ENCODE measurements at regions not wholly inside any gene's neighbourhood (a gene's known extent, or its start where the extent isn't known, plus 50 kb on each side); places are given as distances from the start of the nearest gene placed in this dataset.
A peak's percentile ranks its signal among the peaks of the same experiment; 100 is the strongest.
"Not testable (repeated sequence)": the region's sequence is repeated elsewhere in the genome, so short reads cannot be mapped to it uniquely, and the experiment has no call there.

DNA sequence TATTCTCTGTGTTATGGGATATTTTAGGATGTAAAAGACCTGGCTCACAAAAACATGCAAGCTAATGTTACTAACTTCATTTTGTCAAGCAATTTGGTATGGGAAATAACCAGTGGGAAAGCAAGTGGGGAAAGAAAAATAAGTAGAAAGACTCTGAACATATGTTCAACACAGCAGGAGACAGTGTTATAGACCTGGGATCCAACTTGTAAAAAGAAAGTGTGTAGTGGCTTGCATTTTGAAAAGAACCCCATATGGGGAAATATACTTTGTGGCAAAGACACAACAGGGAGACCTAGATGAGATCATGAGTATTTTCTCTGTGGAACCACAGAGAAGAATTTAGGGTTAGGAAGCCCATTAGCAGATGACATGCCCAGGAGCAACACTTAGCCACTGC lies 212.7 kb upstream of the NRIP1 start:
- DNase-seq (ENCODE audit: low read depth in 2 of 2): no peak

DNA sequence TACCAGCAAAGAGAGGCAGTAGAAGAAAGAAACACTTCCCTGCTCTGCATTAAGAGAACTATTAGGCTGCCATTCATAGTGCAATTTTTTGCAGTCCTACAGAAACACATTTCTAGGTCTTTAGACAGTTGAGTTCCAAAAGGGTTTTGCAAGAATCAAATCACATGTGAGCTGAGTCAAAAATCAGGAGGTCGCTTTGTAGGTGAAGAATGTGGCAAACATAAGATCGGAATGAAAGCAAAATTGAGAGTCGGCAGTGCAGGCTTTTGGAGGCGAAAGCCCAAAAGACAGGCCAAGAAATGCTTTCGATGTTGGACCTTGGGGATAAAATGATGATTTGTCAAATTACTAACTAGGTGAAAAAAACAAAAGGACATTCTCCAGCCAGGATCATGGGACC lies 213.5 kb upstream of the NRIP1 start:
- no peak for DNase-seq (ENCODE audit: low read depth in 2 of 2)

DNA sequence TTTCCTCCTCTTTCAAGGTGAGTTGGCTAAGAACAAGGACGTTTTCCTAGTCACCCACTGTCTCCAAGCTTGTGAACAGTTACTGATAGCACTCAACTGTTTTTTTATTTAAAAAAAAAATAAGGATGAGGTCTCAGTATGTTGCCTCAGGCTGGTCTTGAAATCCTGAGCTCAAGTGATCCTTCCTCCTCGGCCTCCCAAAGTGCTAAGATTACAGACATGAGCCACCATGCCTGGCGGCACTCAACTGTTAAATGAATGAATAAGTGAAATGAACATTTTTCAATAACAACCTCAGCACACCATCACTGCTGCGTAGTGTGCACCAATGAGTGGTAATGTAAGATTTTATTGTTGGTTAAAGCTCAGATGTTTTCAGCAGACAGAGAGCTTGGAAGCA lies 214.1 kb upstream of the NRIP1 start:
- DNase-seq (ENCODE audit: low read depth in 2 of 2): no peak

DNA sequence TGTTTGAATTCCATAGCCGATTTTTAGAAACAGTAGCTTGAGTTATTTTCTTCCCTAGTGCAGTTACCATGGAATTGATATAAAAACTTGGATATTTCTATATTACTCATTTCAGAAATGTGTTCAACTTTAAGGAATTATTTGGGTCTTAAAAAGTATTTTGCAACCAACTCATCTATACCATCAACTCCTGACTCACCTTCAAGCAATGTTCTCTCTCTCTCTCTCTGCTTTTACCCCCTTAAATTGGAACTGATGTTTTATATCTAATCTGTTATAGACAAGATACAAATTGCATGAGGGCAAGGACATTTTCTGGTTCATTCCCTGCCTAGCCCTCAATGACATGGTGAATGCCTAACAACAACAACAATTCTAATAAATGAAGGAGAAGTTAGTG lies 214.7 kb upstream of the NRIP1 start:
- DNase-seq (ENCODE audit: low read depth in 2 of 2): no peak

DNA sequence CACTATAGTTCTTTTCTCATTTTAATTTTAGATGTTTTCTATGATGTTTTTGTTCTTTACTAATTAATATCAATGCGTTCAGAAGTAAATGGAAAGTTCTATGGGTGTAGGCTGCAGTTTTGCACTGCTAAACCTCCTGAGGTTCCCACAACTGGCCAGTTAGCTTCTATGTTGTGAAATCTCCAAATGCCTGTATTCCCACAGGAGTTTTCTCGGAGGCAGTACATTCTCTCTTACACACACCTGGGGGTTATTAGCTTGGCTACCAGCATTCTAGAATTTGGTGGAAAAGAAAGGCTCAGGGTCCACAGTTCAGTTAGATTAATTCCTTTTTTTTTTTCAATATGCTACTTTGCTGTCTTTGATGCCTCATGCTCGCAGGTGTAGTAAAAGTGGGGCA lies 216.9 kb upstream of the NRIP1 start:
- DNase-seq (ENCODE audit: low read depth in 2 of 2): no peak

DNA sequence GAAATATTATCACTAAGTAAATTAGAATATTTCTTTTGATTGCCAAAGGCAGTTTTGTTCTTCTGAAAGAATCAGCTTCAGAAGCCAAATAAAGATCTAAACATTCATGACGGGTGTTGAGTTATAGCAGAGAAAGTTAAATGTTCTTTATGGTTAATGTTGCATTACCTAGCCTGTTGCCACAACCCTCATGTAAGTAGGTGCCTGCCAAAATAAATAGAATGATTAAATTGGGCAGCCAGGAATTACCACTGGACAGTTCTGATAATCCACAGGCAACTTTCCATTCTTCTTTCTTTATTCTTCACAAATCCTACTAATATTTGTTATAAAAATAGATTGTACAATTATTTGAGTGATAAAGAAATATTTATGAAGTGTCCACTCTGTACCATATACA lies 217.9 kb upstream of the NRIP1 start:
- no peak for DNase-seq (ENCODE audit: low read depth in 2 of 2)

DNA sequence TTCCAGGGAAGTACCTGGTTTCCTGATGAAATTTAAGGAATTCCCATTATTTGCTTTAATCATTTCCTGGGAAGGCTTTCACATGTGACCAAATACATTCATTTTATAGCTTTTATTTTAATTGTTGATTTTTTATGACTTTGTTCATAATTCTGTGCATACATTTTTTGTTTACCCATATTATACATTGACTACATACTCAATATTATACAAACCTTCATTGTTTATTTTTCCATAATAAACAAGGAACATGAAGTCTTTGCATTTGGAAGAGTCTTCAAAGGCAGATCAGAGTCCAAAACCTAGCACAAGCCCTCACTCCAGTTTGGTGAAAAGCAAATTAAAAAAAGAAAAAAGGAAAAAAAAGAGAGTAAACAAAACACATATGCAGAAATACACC lies 218.3 kb upstream of the NRIP1 start:
- no peak for DNase-seq (ENCODE audit: low read depth in 2 of 2)

DNA sequence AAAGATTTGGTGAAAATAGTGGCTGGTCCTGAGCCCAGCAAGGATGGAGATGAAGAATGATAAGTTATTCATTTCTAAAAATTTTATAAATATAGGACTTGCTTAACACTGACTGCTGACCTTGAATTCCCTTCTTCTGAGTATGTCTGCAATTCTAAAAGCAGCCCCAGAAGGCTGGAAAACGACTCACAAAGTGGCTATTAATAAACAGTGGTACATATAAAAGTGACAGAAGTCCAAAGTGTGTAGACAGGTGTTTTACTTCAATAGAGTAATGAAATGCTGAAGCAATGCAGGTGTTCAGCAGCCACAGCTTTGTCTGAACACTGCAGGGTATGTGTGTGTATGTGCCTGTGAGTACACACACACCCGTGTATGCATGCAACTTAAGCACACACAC lies 219.0 kb upstream of the NRIP1 start:
- no peak for DNase-seq (ENCODE audit: low read depth in 2 of 2)

DNA sequence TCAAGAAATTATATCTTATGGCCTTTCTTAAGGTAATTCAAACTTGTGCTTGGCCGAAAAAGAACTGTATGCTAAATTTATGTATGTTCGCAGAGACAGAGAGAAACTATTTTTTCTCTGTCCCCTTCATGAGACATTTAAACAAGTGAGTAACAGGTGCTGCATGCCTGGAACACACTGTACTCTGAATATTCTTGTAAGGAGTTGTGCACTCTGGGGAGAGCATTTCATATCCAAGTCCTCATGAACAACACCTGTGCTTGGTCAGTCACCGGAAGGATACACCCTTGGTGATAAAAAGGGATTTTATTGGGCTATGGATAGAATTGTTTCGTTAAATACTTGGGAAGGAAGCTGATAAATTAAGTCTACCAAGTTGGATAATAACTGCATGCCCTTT lies 220.8 kb upstream of the NRIP1 start:
- no peak for DNase-seq (ENCODE audit: low read depth in 2 of 2)

DNA sequence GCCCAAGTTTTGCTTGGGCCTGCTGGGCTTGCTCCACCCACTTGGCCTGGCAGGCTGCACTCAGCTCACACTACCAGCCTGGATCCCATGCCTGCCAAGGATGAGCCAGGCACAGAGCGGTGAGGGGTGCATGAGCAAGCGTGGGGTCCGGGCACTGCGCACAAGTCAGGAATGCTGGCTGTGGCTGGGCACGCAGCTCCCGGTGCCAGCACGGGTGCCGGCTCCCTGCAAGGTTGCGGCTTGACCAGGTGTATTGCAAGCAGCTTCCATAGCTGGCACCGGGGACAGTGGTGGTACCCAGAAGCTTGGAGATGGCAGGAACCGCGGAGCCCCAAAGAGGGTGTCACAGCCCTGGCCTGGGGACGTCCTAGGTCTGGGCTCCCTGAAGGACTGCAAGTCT lies 224.4 kb upstream of the NRIP1 start:
- no peak for DNase-seq (ENCODE audit: low read depth in 2 of 2)

DNA sequence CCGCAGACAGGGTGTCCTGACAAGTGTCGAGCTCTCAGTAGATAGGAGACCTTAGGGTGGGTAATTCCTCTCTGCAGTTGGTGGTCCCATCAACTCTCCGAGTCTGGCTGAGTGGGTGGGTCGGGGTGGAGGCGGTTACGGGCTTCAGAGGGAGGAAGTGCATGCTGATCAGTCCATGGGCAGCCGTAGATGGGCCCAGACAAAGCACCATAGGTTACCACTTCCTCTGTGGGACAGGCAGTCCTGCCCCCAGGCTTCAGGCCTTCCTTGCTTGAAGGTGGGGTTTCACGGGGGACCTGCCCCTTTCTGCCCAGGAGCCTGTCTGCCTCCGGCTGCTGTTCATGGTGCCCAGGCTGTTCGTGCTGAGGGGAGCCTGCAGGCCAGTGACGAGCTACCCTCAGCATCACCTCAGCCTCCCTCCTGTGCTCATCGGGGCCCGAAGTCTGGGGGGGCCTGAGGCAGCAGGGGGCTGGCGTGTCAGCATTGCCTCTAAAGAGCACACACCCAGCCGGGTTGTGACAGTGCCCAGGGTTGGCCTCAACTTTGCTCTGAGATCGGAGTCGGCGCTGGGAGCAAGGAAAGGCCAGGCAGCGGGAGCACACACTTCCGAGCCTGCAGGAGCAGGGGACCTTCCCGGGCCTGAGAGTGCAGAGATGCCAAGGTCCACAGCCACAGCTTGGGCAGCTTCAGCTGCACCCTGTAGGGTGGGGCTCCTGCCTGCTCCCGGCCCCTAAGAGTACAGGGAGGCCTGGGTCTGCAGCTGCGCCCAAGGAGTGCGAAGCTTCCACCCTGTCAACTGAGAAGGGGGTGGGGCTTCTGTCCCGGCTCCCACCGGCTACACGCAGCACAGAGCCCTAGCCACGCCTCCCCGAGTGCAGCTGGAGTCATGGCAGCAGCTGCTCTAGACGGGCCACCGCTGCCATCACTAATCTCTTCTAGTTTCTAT lies 225.4 kb upstream of the NRIP1 start:
- DNase-seq (ENCODE audit: low read depth in 2 of 2): no peak

DNA sequence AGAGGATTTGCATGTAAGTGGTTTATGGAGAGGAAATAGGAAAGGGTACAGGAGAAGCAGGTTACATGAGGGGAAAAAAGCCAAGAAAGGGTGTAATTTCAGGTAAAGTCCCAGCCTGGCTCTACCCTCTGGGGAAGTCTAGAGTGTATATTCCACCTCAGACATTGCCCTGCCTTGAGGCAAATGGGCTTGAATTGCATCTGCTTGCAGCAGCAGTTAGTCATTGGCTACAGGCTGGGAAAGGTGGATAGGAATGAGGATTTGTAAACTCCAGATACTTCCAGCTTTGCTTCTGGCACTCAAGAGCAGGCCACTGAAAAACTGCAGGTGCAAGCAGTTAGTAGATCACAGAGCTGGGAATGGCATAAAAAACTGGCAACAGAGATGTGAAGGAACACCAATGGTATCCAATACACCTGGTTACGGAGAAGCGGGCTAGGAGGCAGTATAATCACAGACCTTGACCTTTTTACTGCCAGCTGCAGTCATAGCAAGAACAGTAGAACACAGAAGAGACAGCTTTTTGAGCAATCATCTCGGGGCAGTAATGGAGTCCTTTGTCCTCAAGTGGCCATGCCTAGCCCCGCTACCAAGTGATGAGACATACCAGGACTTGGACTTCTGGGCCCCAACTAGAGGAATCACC lies 226.9 kb upstream of the NRIP1 start:
- no peak for DNase-seq (ENCODE audit: low read depth in 2 of 2)

DNA sequence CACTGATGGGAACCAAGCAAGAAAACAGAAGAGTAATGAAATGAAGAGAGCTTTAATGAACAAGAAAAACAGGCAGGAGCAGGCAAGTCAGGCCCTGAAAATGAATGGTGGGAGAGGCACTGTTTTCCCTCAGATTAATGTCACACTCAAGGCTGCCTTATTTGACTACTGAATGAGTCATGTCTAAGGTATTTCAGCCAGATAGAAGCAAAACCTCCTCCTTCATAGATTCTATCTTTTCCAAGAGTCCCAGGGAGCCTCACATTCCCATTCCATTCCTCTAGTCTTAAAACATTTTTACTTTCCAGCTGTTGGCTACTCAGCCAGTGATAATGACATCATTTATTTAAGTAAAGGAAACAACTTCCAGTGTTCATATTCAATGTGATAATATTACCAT lies 228.4 kb upstream of the NRIP1 start:
- peak in 1 of 2 donors; percentile 32 for DNase-seq (ENCODE audit: low read depth in 2 of 2)

DNA sequence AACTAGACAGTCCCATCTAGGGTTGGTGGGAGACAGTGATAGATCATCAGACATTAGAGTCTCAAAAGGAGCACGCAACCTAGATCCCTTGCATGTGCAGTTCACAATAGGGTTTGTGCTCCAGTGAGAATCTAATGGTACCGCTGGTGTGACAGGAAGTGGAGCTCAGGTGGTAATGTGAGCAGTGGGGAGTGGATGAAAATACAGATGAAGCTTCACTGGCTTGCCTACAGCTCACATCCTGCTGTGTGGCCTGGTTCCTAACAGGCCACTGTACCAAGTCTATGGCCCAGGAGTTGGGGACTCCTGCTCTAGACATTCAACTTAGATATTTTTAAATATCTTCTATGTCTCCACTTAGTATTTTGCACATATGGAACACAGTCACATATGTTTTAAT lies 231.1 kb upstream of the NRIP1 start:
- no peak for DNase-seq (ENCODE audit: low read depth in 2 of 2)

DNA sequence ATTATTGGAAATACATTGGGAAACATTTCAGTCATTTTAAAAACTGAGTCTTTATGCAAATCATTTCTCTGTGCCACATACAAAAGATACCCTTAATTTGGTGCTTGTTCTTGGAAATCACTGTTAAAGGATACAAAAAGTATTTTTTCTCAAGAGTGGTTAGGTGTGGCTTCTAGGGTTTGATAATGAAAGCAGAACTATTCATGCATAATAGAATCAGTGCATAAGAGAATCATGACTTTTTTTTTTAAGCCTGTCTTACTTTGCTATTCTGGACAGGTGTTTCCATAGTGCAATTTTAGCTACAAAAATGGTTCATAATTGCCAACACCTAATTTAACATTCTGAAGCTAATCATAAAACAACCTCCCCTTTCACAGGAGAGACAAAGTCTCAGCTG lies 233.0 kb upstream of the NRIP1 start:
- no peak for DNase-seq (ENCODE audit: low read depth in 2 of 2)

DNA sequence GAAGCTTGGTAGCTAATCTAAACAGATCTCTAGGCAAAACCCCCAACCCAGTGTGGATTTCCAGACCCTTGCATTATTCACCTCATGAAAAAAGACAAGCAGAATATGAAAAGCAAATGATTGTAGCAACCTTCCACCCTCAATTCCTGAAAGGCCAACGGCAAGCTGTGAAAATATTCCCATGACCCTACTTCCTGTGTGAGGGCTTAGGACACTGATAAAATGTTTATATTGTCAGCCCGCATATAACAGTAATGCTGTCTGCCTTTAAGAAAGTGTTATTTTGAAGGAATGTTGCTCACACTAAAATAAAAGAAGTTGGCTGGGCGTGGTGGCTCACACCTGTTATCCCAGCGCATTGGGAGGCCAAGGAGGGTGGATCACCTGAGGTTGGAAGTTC lies 233.5 kb upstream of the NRIP1 start:
- DNase-seq (ENCODE audit: low read depth in 2 of 2): peak; percentile 63

DNA sequence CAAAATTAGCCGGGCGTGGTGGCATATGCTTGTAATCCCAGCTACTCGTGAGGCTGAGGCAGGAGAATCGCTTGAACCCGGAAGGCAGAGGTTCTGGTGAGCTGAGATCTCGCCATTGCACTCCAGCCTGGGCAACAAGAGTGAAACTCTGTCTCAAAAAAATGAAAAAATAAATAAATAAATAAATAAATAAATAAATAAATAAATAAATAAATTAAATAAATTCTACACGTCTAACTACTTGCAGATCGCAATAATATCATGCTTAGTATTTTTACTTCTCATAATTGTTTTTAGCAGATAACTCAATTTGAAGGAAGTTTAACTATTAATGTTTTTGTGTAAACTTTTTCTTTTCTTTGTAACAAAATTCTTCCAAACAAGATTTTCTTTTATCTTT lies 234.0 kb upstream of the NRIP1 start:
- DNase-seq (ENCODE audit: low read depth in 2 of 2): not testable (repeated sequence)

DNA sequence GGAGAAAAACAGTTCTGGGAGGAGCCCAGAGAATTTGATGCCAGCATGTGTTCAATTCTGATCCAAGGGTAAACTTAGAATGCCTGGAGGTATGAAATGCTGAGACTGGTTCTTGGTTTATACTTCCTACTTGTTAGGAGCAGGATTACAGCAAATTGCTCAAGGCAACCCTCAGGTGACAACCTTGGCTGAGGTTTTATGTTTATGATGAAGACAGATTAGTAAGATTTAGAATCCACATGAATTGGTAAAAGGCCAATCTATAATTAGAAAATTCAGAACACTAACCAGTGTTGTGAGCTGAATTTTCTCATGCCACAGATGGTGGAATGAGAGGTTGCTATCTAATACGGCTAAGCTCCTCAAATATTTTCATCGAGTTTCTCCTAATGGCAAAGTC lies 235.3 kb upstream of the NRIP1 start:
- no peak for DNase-seq (ENCODE audit: low read depth in 2 of 2)

DNA sequence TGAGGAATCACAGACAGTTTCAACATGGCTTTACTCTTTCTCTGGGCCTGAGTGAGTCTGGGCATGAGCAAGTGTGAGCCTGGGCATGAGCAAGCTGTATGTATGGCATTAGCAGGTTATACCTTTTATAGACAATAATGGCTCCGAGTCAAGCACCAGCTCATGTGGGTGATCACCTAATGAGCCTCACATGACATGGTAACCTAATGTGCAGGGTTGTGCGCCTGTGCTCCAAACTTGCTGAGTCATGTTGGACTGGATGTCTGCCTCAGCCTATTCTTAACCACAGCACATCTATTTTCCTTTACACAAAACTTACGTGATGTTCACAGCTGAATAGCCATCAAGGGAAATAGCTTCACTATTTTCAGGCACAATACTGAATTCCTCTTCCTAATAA lies 236.2 kb upstream of the NRIP1 start:
- DNase-seq (ENCODE audit: low read depth in 2 of 2): no peak

DNA sequence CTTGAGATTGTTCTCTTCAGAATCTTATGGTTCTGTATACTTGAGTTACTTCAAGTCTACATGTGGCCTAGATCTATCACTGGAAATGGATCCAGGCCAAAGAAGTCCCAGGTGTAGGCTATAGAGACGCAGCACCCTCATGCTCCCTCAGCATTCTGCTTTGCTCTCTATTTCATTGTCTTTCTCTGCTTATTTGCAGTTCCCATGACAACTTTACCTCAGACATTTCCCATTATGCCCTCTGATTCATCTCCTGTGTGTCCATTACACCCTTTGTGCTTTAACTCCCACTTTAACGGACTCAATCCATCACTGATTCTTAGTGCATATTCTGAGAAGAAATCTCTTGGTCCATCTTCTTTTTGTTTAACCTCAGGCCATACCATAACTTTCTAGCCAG lies 236.9 kb upstream of the NRIP1 start:
- peak; percentile 32 to 42 for DNase-seq (ENCODE audit: low read depth in 2 of 2)

DNA sequence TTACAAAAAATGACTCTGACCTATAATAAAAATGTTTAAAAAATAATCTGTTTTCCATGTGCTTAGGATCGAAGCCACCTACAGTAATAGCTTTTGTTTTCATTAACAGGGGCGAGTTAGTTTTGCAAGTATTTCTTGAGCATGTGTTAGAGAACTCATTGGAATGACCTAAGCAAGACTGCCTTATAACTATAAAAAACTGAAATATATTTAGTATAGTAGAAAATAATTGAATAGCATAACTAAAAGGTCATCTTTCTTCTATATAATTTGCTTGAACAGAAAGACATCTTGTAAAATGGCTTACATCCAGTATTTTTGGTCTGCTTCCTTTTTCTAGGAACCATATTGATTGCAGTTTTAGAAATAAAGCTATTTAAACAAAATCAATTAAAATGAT lies 241.5 kb upstream of the NRIP1 start:
- DNase-seq (ENCODE audit: low read depth in 2 of 2): no peak

DNA sequence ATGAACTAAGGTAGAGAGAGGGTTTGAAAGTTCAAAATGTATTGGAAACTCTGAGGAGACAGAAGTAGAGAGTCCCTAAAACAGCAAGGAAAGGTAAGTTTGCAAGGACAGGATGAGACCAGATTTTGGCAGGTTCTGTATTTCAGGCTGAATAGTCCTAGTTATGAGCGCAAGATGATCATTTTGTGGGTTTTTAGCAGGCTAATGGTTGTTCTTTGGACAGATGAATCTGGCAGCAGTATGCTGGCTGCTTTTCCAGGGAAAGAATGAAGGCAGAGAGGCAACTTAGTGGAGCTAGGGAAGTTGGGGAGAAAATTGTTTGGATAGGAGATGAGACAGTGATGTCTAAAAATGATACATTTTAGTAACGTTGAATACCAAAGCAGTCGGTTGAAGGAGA lies 243.5 kb upstream of the NRIP1 start:
- no peak for DNase-seq (ENCODE audit: low read depth in 2 of 2)

DNA sequence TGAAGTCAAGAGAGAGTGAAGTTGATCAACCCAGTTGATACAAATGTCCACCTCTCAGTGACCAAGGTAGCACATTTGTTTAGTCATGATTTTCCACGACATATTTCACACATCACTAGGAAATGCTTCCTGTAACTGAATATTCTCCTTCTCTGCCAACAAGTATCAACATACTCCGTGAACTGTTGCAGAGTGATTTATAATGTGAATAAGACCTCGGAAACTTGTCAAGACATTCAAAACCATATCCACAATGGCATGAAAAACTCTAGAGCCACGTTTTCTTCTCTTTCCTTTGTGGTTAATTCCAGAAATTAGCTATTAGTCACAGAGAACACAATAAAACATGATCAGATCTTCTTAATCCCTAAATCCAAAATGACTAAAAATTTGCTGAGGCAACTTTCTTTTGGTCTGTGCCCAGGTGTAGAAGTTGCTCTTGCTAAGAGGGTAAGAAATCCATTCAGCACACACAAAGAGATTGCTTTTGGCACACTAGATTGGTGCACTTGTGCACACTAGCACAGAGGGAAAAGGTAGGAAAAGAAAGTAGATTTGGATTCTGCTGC lies 244.3 kb upstream of the NRIP1 start:
- DNase-seq (ENCODE audit: low read depth in 2 of 2): no peak

Measured in dermis microvascular lymphatic vessel endothelial cell (primary cell).